Dedifferentiated amniotic fluid mesenchymal stem cell (primary cell): ENCODE measurements at regions not wholly inside any gene's neighbourhood (a gene's known extent, or its start where the extent isn't known, plus 50 kb on each side); places are given as distances from the start of the nearest gene placed in this dataset.

Experiments used
- DNase-seq: peaks from one replicate; pipeline ENCODE4 v3.0.0-alpha.2; 2016; ENCODE audit errors: extremely low spot score

DNA sequence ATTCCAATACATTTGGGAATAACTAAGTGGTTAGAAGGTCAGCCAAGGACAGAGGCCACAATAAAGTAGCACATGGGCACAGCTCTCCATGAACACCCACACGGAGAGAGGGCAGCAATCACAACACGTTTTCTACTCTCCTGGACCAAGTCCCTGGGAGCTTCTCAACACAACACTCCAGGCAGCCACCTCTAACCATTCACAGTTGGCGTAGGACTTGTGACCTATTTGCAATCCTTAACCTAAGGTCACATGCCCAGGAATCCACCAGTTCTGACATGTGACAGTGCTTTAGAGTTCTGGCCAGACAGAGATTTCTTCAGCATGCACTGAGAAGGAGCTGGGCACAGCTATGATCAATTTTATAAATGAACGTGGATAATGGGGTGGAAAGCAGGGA, 280.8 kb downstream of the SHQ1 start:
- DNase-seq: no peak

DNA sequence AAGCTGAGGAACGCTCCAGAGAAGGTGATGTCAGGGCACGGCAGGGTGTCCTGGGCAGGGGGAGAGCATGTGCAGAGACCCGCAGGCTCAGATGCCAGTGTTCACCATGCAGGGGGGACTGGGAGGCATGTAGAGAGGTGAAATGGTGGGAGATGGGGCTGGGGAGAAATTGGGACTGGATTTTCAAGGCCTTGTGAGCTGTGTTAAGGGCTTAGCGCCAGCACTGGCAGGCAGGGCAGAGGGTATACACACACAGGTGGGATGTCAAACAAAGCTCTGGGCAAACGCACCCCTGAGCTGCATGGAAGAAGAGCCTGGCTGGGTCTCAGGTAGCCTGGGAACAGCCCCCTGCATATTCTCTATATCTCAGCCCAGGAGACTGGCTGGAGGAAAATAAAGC, 282.7 kb downstream of the SHQ1 start:
- no peak for DNase-seq

DNA sequence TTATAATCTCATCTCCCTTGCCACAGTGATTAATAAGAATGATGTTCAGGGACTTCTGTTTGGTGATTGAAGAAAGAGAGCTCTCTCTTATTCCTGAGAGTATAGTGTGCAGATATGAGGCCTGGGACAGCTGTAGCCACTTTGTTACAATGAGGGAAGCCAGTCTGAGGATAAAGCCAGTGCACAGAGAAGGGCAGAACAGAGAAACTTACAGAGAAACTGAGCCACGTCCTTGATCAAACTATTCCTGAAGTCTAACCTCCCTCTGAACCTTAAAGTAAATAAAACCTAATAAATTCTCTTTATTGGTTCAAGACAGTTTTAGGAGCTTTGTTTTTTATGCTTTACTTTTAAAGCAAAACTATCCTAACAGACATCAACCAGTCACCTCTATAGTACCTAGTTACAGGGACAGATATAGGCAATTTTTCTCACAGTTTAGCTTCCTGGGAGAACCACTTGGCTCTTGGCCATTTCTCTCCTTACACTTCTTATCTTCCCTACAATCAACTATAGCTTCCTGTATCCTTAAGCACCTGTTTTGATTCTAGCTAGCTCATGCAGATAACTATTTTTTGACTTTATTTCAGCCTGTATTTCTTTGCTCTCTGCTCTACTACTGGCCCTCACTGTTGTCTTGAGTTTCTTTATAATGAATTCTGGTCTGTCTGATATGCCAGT, 284.4 kb downstream of the SHQ1 start:
- DNase-seq: no peak

DNA sequence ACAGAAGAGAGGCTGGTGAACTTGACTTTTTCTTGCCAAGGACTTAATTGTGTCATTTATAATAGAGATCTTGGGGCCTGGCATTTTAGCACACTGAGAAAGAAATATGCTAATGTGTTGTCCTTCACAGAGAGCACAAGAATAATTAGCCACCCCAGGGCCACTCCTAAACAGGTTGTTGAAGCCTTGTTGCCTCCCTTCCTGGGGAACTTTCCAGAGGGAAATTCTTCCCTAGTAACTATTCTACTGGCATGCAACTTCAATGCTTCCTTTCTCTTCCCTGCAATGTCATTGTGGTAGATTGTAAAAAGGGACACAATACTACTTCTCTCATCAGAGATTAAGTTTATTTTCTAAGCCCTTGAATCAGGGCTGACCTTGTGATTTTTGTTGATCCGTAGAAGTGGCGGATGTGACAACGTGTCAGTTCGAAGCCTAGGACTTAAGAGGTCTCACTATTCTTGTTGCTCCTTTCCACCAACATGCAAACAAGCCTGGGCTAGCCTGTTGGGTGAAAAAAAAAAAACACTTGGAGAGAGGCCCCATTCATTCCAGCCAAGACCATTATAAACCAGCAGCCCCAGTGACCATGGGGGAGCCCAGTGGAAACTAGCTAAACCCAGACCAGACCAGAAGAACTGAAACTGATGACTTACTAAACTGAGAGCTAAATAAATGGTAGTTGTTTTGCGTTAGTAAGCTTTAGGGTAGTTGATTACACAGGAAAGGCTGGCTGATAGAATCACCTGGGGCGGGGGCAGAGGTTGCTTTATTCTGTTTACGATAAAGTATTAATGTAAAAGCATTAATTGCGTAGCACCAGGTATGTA, 287.2 kb downstream of the SHQ1 start:
- DNase-seq: no peak

DNA sequence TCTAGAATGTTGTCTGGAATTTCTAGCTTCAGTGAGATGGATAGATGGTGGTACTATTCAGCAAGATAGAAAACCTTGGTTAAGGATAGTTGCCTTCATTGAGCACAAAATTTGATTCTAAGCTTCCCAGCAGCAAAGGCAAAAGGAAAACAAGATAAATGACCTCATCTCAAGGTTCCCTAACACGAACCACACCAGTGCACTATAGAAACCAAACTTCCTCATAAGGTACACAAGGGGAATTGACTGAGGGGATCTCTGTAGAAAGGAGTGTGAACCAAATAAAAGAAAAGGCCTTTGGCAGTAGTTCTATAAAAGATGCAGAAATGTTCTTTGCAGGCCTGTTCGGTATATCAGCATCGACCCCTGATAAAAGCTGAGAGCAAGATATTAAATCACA, 288.9 kb downstream of the SHQ1 start:
- no peak for DNase-seq

DNA sequence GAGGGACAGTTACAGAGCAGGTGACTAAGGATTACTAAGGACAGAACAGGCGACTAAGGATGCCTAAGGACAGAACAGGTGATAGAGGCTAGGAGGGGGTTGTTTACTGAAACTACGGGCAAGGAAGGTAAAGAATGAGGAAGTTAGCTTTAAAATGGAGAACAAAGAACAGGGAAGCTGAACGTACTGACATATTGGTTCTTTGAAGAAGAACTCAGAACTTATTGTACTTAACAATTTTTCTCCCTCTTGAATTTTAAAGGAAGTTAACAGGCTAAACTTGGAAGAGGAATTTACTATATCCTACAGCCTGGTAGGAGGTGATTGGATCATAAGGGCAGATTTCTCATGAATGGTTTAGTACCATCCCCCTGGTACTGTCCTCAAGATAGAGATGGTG, 290.2 kb downstream of the SHQ1 start:
- no peak for DNase-seq

DNA sequence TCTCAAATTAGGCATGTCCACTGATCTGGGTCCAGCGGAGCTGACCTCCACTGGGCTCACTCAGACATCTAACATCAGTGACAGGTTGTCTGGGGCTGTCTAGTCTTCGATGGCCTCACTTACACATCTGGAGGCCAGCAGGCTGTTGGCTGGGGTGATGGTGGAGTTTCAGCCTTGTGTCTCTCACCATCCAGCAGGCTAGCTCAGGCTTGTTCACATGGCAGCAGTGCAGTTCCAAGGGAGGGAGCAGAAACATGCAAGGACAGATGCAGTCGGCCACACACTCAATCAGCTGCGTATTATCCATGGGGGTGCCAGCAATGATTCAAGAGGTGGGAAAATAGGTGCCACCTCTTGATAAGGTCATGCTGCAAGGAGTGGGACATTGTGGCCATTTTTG, 292.5 kb downstream of the SHQ1 start:
- no peak for DNase-seq

DNA sequence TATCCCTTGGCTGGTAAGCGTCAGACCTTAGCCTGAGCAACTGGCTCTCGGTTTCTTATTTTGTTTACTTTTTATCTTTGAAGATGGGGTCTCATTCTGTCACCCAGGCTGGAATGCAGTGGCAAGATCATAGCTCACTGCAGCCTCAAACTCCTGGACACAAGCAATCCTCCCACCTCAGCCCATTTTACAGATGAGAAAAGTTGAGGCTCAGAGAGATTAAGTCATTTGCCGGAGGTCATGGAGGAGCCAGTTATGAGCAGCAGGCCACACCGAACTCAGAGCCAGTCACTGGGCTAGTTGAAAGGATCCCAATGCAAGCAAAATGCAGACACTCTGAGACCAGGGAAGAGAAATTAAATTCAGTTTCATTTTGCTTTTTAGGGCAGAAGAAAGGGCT, 293.6 kb downstream of the SHQ1 start:
- no peak for DNase-seq

DNA sequence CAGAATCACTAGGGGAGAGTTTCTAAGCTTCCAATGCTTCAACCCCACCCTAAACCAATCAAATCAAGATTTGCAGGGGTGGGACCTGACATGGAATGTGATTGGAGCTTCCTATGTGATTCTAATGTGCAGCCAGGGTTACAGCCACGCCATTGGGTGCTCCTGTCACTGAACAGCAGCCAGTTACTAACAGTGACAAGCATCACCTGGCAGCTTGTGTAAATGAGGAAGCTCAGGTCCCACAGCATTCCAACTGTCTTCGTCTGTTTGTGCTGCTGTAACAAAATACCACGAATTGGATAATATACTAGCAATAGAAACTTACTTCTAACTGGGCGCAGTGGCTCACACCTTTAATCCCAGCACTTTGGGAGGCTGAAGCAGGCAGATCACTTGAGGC, 294.9 kb downstream of the SHQ1 start:
- no peak for DNase-seq

DNA sequence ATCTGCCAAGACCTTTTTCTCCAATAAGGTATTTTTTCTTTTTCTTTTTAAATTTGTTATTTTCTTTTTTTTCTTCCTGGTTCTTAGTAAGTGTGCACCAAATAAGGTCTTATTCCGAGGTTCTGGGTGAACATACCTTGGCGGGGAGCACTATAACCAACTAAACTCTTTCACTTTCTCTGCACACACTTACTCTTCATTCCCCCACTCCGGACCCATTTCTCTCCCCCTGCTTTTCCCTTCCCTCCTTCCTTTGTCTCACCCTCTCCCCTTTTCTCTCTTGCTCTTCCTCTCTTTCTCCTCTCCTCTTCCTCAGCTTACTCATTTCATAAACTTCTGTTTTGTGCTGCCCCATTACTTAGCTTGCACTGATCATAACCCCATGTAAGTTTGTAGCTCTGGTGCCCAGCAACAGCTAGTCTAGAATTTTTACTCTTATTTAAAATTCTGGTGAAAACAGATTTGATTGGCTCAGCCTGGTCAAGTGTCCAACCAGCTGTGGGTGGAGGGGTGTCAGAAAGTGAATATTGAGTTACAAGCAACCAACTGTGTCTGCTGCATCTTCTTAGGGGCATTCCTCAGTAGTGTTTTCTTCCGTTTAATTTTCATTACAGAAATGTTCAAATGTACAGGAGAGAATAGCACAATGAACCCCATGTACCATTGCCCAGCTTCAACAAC, 297.5 kb downstream of the SHQ1 start:
- DNase-seq: no peak

DNA sequence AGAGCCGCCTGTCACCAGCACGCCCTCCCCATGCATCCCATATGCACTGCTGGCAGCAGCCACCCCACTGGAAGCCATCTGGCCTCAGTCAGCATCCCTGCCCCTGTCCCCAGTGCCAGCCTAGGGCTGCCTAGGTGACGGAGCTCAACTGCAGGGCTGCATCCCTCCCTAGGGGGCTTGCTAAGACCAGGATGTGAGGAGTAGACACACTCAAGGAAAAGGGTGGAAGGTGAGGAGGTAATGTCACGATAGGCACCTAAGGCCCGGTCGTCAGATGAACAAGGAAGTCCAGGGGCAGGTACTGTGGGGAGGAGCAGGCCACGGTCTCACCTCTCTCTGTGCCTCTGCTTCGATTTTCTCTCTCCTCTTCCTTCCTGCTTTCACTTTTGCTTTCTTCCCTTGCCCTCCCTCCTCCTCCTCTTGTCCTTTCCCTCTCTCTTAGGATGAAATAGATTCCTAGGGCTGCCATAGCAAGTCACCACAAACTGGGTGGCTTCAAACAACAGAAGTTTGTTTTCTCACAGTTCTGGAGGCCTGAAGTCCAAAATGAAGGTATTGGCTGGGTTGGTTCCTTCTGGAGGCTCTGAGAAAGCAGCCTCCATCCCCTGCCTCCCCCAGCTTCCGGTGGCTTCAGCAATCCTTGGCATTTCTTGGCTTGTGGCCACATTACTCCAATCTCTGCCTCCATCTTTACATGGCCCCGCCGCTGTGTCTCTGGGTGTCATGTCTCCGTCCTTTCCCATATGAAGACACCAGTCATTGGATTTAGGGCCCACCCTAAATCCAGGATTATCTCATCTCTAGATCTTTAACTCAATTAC, 298.3 kb downstream of the SHQ1 start:
- no peak for DNase-seq

DNA sequence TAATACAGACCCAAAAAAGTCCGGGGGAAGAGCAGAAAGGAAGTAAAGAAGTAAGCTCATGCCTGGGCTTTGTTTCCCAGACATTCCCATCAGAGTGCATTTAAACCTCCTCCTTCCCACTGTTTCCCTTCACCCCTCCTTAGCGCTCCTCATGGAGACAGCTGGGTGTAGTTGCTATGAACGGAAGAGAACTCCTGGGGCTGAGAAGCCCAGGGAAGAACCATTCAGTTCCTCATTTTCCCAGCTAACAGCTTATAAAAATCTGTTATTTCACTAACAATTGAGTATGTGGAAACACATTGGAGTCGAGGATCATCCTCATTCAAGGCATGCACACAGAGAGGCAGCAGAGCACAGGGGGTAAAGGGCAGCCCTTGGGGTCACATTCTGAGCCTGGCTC, 299.3 kb downstream of the SHQ1 start:
- no peak for DNase-seq

DNA sequence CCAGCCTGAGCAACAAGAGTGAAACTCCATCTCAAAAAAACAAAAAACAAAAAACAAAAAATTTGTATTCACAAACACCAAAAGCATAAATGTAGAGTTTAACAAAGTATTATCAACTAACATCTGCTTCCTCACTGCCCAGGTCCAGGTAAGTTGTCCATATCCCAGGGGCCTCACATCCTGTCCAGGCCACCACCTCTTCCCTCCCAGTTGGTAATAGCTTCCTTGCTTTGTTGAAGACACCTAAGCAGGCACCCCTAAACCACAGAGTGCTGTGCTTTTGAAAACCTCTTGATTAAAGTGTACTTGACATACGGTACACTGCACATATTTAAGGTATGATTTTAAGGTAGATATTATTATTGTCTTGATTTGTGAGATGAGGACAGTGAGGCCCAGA, 299.8 kb downstream of the SHQ1 start:
- DNase-seq: no peak

DNA sequence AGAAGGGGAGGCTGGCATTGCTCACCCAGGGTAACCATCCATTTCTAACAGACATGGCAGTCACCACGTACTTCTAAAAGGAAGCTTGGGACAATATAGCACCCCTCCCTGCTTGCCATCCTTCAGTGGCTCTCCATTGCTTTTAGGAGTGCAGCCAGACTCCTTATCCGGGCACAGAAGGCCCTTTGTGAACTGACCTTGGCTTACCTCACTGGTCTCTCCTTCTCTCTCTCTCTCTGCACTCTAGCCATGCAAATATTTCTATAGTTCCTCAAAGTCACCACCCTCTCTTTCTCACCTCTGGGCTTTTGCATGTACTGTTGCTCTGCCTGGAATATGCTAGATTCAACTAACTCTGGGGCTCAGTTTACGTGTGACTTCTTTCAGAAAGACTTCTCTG, 301.1 kb downstream of the SHQ1 start:
- no peak for DNase-seq

DNA sequence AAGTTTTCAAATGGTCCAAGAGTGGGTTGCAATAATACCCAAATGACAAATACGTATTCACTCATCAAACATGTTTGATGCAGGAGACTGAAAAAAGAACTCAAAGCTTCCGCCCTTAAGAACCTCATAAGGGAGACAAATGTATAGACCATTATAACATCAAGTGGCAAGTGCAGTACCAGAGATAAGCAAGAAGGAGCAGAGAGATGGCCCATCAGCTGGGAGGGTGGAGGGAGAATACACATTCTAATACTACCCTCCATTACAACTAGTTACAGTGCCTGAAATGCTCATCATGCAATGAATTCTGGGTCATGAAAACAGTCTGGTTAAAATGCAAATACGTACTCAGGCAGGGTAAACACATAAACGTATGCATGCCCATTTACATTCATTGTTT, 304.0 kb downstream of the SHQ1 start:
- no peak for DNase-seq

DNA sequence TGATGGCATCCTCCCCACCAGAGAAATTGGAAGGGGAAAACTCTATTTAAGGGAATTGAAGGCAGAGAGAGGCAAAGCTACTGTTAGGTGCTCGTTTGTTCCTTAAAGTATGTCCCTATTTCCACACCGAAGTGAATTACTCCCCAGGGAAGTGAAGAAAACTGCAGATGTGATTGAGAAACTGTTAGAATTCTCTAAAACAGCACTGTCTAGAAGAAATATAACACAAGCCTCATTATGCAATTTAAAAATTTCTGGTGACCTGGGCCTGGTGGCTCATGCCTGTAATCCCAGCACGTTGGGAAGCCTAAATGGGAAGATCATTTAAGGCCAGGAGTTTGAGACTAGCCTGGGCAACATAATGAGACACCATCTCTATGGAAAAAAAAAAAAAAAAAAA, 305.0 kb downstream of the SHQ1 start:
- no peak for DNase-seq

DNA sequence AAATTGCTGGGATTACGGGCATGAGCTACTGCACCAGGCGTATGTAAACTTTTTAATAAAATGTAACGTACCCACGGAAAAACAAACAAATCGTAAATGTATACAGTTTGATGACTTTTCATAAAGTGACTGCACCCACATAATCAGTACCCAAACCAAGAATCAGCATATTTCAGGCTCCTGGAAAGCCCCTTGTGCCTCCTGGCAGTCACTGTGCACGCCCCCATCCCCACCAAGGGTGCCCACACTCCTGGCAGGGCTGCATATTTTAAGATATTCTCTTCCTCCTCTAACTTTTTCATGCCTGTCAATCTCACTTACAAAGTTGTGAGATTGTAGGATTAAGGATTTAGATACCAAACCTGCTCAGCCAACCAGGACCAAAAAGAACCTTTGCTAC, 305.5 kb downstream of the SHQ1 start:
- no peak for DNase-seq

DNA sequence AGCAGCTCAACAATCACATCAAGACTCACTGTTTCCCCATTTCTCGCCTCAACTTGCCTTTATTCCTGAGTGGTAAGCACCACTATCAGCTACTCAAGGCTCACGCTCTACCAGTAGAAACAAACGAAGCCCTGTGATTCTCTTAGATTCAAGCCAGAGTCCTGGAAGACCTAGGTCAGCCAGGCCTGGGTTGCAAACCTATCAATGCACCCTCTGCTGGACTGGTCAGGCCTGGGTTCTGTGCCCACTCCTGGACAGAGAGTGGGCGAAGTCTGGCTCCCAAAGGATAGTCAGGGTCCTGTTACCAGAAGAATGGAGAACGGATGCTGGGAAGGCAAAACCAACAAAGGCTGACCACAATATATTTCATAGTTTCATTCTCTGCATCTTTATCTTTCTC, 308.4 kb downstream of the SHQ1 start:
- no peak for DNase-seq

DNA sequence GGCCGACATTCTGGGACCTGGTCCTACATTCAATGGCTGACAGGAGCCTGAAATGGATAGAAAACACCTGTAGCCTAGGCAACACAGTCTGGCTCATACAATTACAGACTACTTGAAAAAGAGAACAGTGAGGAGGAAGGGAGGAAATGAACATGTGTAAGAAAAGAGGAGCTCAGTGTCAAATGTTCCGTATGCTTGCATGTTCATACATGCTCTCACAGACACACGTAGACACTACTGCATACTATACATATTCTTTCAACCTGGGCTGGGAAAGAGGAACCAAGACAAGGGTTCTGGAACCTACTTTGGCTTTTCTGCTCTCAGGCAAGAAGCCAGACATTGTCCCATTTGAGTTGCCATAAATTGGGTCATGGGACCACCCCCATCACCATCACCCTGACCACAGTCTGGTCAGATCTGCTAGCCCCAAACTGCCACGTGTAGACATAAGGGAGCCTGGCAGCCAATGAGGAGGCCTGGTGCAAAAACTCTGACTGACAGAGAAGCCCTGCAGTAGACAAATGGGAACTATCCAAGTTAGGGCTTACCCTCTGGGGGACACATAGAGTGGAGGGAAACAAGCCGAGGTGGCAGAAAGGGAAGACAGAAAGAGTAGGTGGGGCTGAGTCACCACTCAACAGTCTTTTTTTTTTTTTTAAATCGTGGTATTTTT, 310.0 kb downstream of the SHQ1 start:
- no peak for DNase-seq

DNA sequence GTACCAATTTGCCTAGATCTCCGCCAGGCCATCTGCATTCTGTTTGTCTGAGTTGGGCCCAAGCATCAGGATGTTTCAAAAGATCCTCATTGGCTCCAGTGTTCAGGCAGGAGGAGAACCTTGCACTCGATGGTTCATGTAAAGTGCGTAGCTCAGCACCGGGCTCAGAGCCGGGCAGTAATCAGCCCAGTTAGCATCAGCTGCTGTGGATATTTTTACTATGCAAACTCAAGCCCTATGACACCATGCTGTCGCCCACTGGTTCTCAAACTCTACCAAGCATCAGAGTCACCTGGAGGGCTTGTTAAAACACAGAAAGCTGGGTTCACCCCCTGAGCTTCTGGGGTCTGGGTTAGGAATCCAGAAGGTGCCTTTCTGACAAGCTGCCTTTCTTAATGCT, 310.8 kb downstream of the SHQ1 start:
- DNase-seq: no peak

DNA sequence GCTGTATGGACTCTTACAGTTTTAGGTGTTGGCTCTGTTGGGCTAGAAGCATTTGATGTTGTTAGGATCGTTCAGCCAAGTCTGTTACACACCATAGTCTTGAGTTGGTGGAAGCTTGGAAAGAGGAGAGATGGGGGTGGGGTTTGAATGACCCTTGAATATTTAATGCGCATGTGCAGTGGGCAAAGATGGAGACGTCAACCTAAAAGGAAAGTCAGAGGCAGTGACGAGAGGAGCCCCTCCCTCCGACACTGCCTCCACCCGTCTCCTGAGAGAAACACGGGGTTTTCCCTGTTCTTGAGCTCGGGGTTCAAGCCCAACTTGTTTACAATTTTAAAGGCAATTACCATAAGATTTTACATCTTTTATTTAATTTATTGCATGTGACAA, 311.4 kb downstream of the SHQ1 start:
- DNase-seq: no peak
